NCI-H82 (cell line): ENCODE measurements at regions not wholly inside any gene's neighbourhood (a gene's known extent, or its start where the extent isn't known, plus 50 kb on each side); places are given as distances from the start of the nearest gene placed in this dataset.
A peak's percentile ranks its signal among the peaks of the same experiment; 100 is the strongest.

Source experiments
- DNase-seq: peaks from one replicate; lab custom pipeline; 2025; lab: John Stamatoyannopoulos, UW

DNA sequence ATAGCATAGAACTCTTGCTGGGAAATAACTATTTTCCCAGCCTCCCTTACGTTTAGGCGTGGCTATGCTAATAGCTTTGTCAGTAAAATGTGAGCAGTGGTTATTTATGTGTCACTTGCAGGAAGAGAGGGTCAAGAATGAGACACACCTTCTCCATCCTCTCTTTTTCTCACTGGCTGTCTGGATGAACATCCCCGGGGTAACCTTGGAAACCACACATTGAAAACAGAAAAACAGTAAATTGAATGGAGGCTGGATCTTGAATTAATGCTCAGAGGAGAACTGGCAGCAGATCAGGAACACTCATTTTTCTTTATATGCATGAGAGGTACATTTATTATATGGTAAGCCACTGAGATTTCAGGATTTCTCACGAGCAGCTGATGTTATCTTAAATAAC, 127.6 kb downstream of the DNAJB9 start:
- no peak for DNase-seq

GRCh38 chr7:108711611-108712010, 141.9 kb downstream of the DNAJB9 start:
- no peak for DNase-seq

- DNase-seq = no peak
These were observed 147.1 kb downstream of the DNAJB9 start for GRCh38 chr7:108716783-108717182.

DNA sequence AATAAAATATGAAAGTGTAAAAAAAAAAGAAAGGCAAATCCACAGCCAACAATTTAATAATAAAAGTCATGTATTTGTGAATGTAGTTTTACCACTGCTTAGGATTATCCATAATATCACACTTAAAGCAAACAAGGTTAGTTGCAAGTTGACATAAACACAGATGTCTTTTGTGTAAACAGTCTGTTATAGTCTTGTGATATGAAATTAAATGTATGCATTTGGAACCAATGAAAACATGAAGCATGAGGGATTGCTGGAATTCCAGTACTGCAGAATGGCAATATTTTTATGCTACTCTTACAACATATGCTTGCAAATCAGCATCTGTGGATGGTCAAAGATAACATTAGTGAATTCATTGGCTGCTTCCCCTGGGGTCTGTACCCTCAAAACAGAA, 148.1 kb downstream of the DNAJB9 start:
- DNase-seq = no peak

DNA sequence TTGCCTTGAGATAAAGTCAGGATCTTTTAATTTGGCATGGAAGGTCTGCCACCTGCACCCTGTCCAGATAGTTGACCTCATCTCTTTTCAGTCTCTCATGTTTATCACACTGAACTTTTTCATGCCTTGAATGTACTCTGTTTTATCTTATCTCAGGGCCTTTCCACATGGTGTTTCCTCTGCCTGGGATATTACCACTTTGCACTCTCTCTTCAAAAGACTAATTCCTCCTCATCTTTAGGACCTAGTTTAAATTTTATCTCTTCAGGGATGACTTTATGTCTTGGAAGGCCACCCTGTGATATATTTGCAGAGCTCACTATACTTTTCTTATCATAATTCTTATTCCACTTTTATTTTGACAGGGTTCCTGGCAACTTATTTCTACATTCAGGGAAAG, 150.0 kb downstream of the DNAJB9 start:
- no peak for DNase-seq

DNA sequence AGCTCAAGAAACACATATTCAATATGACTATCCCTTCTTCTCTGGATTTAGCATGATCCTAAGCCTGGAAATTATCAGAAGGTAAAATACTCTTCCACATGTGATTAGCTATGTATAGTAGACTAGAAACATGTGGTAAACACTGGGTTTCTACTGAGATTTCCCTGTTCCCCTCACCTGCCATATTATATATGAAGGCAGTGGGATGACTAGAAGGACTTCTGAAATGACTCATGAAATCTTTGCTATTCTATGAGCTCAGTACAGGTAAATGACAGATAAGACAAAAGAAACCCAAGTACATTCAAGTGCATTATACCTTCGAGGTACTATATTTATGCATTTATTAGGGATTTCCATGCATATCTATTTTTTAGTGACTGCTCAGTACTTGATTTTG, 152.9 kb downstream of the DNAJB9 start:
- DNase-seq = no peak

- DNase-seq = peak; percentile 22
These were observed 153.7 kb downstream of the DNAJB9 start for GRCh38 chr7:108723381-108723814.

GRCh38 chr7:108724251-108725100, 154.8 kb downstream of the DNAJB9 start:
- no peak for DNase-seq

- no peak for DNase-seq
These were observed 166.1 kb downstream of the DNAJB9 start for GRCh38 chr7:108735814-108736213.

DNA sequence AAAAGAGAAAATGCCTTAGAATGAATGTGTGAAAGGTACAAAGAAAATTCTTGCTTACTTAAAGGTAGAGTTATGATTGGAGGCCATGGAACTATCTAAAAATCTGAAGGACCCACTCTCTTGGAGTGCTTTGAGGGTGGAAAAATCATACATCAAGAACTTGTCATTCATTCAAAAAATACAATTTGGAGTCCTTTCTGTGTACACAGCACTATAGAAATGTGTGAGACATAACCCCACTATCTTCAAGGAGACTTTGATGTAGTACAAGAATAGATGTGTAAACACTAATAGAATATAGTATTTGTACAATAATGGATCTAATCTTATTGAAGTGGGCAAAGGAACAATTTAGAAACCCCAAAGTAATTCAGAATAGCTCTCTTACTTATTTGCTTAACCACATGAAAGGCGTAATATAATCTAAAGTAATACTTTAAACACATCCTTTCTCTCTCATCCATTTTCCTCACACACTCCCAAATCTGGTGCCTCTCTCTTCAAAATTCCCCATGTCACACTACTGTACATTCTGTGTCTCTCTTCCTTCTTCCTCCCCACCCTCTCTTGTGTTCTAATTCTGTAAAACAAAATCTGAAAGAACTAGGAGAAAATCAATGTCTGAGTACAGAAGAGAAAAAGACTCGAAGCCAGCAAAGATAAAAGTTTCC, 166.7 kb downstream of the DNAJB9 start:
- DNase-seq = no peak

GRCh38 chr7:108770981-108771745, 201.5 kb downstream of the DNAJB9 start:
- DNase-seq = no peak

- no peak for DNase-seq
These were observed 202.2 kb downstream of the DNAJB9 start for GRCh38 chr7:108771853-108772252.

DNA sequence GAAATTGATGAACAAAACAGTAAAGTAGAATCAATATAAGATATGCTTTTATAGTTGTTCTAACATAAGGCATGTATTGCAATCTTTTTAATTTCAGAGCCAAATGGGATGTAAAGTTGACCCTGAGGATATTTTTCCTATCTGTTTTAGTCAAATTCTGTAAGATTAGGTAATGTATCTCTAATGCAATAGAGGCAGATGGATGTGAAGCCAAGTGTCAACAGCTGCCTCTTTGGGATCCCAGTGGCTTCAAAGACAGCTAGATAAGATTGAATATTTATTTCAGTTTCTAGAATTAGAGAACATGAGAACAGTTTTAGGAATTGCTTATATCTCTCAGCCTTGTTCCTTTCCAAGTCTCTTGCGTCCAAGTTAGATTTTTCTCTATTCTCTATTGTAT, 208.3 kb downstream of the DNAJB9 start:
- DNase-seq = no peak

DNA sequence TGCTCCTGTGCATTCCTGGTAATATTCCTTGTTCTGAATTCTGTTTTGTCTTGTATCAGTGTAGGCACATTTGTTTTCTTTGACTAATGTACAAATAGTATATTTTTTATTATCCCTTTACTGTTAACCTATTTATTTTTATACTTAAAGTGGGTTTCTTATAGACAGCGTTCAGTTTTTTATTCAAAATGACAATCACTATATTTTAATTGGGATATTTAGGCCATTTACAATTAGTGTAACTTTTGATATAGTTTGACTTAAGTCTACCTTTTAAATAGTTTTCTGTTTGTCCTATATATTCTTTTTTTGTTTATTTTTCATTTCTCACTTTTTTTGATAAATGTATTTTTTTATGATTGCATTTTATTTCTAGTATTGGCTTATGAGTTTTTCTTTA, 219.8 kb downstream of the DNAJB9 start:
- no peak for DNase-seq

- DNase-seq = no peak
These were observed 224.8 kb downstream of the DNAJB9 start for GRCh38 chr7:108794466-108794865.

DNA sequence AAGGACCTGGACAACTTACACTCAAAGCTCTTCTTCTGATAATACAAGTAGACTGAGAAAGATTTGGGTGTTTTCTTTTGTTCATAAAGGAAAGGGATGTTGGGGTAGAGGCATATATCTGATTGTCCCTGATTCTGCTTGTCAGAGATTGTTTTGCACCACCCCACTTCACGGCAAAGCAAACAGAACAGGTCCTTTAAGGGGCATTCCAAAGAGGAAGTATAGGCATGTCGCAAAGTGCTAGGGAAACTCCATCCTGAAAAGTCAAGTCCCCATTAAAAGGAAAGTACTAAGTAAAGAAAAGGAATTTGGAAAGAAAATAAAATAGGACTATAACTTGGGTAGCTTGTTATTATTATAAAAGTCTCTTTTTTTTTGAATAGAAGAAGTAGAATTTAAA, 233.0 kb downstream of the DNAJB9 start:
- no peak for DNase-seq

GRCh38 chr7:108805808-108806397, 236.2 kb downstream of the DNAJB9 start:
- peak; percentile 35 for DNase-seq

DNA sequence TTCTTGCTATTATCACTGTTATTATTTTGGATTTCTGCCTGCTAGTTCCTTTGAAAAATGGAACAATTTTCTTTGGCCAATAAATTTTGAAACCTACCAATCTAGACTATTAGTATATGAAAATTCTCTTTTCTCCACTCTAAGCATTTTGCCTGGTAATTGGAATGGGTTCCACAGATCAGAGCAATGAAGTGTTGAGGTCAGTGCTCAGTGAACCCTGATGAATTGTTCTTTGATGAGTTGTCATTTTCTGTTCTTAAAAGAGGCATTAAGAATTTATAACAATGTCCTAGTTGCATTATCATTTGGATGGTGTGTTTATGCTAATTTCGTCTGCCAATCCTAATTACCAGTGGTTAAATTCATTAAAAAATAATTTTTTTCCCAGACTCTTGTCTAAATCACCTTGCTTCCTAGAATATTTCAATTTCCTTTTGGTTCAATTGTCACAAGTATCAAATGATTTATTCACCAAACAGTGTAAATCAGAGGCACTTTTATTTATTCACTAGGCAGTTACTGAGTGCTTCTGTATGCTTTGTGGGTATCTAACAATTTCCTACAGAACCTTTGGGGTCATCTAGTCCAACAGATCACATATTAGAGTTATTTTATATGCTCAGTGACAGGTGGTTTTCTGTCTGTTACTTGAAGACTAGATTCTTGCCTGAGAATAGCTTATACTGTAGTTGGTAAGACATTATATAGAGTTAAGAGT, 239.0 kb downstream of the DNAJB9 start:
- DNase-seq = no peak

DNA sequence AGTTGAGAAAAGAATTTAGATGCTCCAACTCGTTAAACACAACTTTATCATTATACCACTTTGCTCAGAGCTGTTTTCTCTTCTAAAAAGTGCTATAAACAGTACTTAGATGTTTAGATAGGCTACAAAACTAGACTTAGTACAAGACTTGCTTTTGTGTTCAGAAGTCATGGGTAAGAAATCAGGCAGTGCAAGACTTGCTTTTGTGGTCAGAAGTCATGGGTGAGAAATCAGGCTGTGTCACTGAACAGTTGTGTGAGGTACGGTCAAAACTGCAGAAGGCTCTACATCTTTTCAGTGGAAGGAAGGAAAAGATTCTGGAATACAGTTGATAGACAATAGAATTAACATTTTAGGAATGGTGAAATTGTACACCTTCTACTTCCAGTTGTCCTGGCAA, 239.7 kb downstream of the DNAJB9 start:
- DNase-seq = no peak

- DNase-seq = no peak
These were observed 241.2 kb downstream of the DNAJB9 start for GRCh38 chr7:108810756-108811385.
